ENCODE measurements at regions not wholly inside any gene's neighbourhood (a gene's known extent, or its start where the extent isn't known, plus 50 kb on each side); places are given as distances from the start of the nearest gene placed in this dataset.

DNA sequence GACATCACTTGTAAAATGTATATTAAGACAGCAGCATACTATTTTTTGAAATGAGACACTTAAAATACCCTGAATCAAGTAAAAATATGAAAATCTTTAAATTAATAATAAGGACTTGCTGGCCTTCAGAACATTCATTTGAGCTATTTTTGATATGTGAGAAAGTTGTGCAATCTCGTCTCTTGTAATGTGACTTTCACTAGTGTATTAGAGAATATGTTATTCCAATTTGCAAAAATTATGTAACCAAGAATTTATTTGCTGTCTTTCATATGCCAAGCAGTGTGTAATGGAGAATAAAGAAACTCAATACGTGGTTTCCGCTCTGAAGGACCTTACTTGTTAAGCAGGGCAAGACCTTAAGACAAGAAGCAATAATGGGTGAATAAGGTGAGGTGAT is 375.0 kb upstream of the RUNX1 start:
- Histone ChIP-seq H3K9ac (ENCODE audit: low read length) (no peak overlapping the region), H3K27me3 (ENCODE audit: low read length) (no peaks in the 10 kb centered on the region), H3K27ac (ENCODE audit: low read length) (no peak overlapping the region), H2AFZ (ENCODE audit: low read length) (no peak overlapping the region), H3K4me1 (ENCODE audit: low read length) (no peaks in the 10 kb centered on the region), H3K79me2 (ENCODE audit: low read length) (no peaks in the 10 kb centered on the region), H3K9me3 (ENCODE audit: low read length) (no peaks in the 10 kb centered on the region), H3K4me3 (ENCODE audit: low read length) (no peak overlapping the region), H3K36me3 (ENCODE audit: insufficient read depth, low read length) (no peaks in the 10 kb centered on the region), H3K4me2 (ENCODE audit: low read depth, low read length, poor library complexity, severe bottlenecking) (no peak overlapping the region), H3K9me2 (replicated peaks; ENCODE audit: insufficient read depth, low read length) (no peaks in the 10 kb centered on the region), H4K20me1 (ENCODE audit: insufficient read depth, low read depth, low read length) (no peaks in the 10 kb centered on the region)
- DNase-seq, result no peak

DNA sequence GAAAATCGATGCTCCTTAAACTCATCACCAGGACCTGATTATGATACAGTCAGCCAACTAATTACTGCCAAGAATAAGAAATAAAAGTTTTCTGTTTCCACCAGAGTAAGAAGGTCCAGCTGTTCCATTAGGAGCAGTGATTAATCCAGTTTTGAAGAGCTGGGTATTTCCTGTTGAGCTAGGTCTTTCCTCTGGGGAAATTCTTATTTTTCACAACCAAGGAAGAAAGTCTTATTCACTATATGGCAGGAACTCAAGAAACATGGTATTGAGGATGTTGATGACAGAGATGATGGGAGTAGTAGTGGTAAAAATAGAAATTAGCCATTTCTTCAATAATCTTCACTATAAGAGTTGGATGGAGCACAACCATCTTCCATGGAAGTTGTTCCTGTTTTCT is 374.6 kb upstream of the RUNX1 start:
- no peaks in the 10 kb centered on the region for H3K4me1 ChIP-seq (ENCODE audit: low read length)
- H3K27ac ChIP-seq (ENCODE audit: low read length), result no peak overlapping the region

DNA sequence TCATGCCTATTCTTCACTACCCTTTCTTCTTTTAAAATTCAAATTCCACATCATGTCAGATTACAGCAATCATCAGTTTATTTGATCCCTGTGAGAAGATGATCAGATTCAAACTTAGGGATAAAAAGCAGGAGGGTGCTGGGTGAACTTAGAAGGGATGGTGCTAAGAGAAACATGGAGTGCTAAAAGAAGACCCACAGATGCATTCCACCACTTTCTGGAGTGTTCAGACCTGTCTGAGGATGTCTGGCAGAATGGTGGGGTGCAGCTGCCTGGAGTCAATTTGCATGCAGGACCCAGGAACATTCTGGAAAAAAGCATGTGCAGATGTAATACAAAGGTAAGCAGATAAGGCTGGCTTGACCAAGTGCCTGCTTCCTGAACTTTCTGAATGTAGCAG is 372.9 kb upstream of the RUNX1 start:
- Histone ChIP-seq H3K79me2 (ENCODE audit: low read length) (no peaks in the 10 kb centered on the region), H3K27ac (ENCODE audit: low read length) (no peak overlapping the region), H4K20me1 (ENCODE audit: insufficient read depth, low read depth, low read length) (no peaks in the 10 kb centered on the region), H3K27me3 (ENCODE audit: low read length) (no peaks in the 10 kb centered on the region), H3K9me2 (replicated peaks; ENCODE audit: insufficient read depth, low read length) (no peaks in the 10 kb centered on the region), H3K4me1 (ENCODE audit: low read length) (no peaks in the 10 kb centered on the region), H3K4me3 (ENCODE audit: low read length) (no peak overlapping the region), H3K9ac (ENCODE audit: low read length) (no peak overlapping the region), H3K4me2 (ENCODE audit: low read depth, low read length, poor library complexity, severe bottlenecking) (no peak overlapping the region), H3K36me3 (ENCODE audit: insufficient read depth, low read length) (no peaks in the 10 kb centered on the region), H3K9me3 (ENCODE audit: low read length) (no peaks in the 10 kb centered on the region), H2AFZ (ENCODE audit: low read length) (no peak overlapping the region)
- DNase-seq, result no peak

More for the DNA sequence above, 374.6 kb upstream of the RUNX1 start:
- Histone ChIP-seq H3K4me2 (ENCODE audit: low read depth, low read length, poor library complexity, severe bottlenecking) (no peak overlapping the region), H3K9me2 (replicated peaks; ENCODE audit: insufficient read depth, low read length) (no peaks in the 10 kb centered on the region), H3K79me2 (ENCODE audit: low read length) (no peaks in the 10 kb centered on the region), H3K27me3 (ENCODE audit: low read length) (no peaks in the 10 kb centered on the region), H2AFZ (ENCODE audit: low read length) (no peak overlapping the region), H3K36me3 (ENCODE audit: insufficient read depth, low read length) (no peaks in the 10 kb centered on the region), H3K9me3 (ENCODE audit: low read length) (no peaks in the 10 kb centered on the region), H3K4me3 (ENCODE audit: low read length) (no peak overlapping the region), H3K9ac (ENCODE audit: low read length) (no peak overlapping the region), H4K20me1 (ENCODE audit: insufficient read depth, low read depth, low read length) (no peaks in the 10 kb centered on the region)
- no peak for DNase-seq

DNA sequence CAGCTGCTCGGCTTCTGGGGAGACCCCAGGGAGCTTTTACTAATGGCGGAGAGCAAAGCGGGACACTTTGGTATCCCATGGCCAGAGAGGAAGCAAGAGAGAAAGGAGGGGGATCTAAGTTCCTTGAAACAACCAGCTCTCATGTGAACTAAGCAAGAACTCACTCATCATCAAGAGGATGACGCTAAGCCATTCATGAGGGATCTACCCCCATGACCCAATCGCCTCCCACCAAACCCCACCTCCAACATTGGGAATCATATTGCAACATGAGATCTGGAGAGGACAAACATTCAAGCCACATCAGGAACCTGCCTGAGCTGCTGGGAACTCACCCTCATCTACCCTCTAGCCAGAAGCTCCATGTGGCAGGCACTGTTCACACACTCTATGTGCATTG is 372.1 kb upstream of the RUNX1 start:
- DNase-seq, result no peak
- no peaks in the 10 kb centered on the region for H3K9me2 ChIP-seq (replicated peaks; ENCODE audit: insufficient read depth, low read length)
- H3K27me3 ChIP-seq (ENCODE audit: low read length), result no peaks in the 10 kb centered on the region
- no peak overlapping the region for H3K4me2 ChIP-seq (ENCODE audit: low read depth, low read length, poor library complexity, severe bottlenecking)
- no peaks in the 10 kb centered on the region for H3K4me1 ChIP-seq (ENCODE audit: low read length)
- no peaks in the 10 kb centered on the region for H3K9me3 ChIP-seq (ENCODE audit: low read length)
- no peak overlapping the region for H3K27ac ChIP-seq (ENCODE audit: low read length)
- no peak overlapping the region for H3K9ac ChIP-seq (ENCODE audit: low read length)
- H4K20me1 ChIP-seq (ENCODE audit: insufficient read depth, low read depth, low read length), result no peaks in the 10 kb centered on the region
- no peaks in the 10 kb centered on the region for H3K79me2 ChIP-seq (ENCODE audit: low read length)
- H2AFZ ChIP-seq (ENCODE audit: low read length), result no peak overlapping the region
- no peak overlapping the region for H3K4me3 ChIP-seq (ENCODE audit: low read length)
- H3K36me3 ChIP-seq (ENCODE audit: insufficient read depth, low read length), result no peaks in the 10 kb centered on the region

DNA sequence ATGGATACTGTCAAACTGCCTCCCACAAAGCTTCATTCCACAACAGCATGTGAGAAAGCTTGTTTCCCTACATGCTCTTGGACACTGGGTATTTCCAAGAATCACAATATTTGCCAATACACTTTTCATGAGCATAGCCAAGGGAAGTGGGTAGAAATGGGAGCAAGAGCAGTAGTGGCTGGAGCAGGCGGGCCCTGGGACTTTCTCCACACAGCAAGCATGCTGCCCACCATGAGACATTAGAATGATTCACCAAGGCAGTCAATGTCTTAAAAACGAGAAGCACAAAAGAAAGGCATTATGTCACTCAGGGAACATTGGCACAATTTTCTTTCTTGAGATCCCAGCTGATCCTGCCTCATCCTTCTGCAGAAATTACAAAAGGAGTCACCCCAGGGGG is 371.6 kb upstream of the RUNX1 start:
- H3K79me2 ChIP-seq (ENCODE audit: low read length), result no peaks in the 10 kb centered on the region
- no peak overlapping the region for H2AFZ ChIP-seq (ENCODE audit: low read length)
- H3K4me3 ChIP-seq (ENCODE audit: low read length), result no peak overlapping the region
- H3K36me3 ChIP-seq (ENCODE audit: insufficient read depth, low read length), result no peaks in the 10 kb centered on the region
- H3K9me3 ChIP-seq (ENCODE audit: low read length), result no peaks in the 10 kb centered on the region
- no peak overlapping the region for H3K4me2 ChIP-seq (ENCODE audit: low read depth, low read length, poor library complexity, severe bottlenecking)
- H4K20me1 ChIP-seq (ENCODE audit: insufficient read depth, low read depth, low read length), result no peaks in the 10 kb centered on the region
- H3K27me3 ChIP-seq (ENCODE audit: low read length), result no peaks in the 10 kb centered on the region
- no peak for DNase-seq
- no peaks in the 10 kb centered on the region for H3K4me1 ChIP-seq (ENCODE audit: low read length)
- H3K27ac ChIP-seq (ENCODE audit: low read length), result no peak overlapping the region
- H3K9me2 ChIP-seq (replicated peaks; ENCODE audit: insufficient read depth, low read length), result no peaks in the 10 kb centered on the region
- H3K9ac ChIP-seq (ENCODE audit: low read length), result no peak overlapping the region

DNA sequence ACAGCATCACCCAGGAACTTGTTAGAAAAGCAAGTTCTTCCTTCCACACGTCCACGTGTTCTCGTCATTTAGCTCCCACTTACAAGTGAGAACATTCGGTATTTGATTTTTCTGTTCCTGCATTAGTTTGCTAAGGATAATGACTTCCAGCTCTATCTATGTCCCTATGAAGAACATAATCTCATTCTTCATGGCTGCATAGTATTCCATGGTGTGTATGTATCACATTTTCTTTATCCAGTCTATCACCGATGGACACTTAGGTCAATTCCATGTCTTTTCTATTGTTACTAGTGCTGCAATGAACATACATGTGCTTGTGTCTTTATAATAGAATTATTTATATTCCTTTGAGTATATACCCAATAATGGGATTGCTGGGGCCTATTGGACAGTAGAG is 368.7 kb upstream of the RUNX1 start:
- no peak overlapping the region for H3K4me2 ChIP-seq (ENCODE audit: low read depth, low read length, poor library complexity, severe bottlenecking)
- H4K20me1 ChIP-seq (ENCODE audit: insufficient read depth, low read depth, low read length), result no peaks in the 10 kb centered on the region
- H3K27ac ChIP-seq (ENCODE audit: low read length), result no peak overlapping the region
- H3K36me3 ChIP-seq (ENCODE audit: insufficient read depth, low read length), result no peaks in the 10 kb centered on the region
- H3K9me3 ChIP-seq (ENCODE audit: low read length), result no peaks in the 10 kb centered on the region
- H3K27me3 ChIP-seq (ENCODE audit: low read length), result no peaks in the 10 kb centered on the region
- no peak for DNase-seq
- H3K9me2 ChIP-seq (replicated peaks; ENCODE audit: insufficient read depth, low read length), result no peaks in the 10 kb centered on the region
- H2AFZ ChIP-seq (ENCODE audit: low read length), result no peak overlapping the region
- no peaks in the 10 kb centered on the region for H3K79me2 ChIP-seq (ENCODE audit: low read length)
- no peak overlapping the region for H3K9ac ChIP-seq (ENCODE audit: low read length)
- no peaks in the 10 kb centered on the region for H3K4me1 ChIP-seq (ENCODE audit: low read length)
- H3K4me3 ChIP-seq (ENCODE audit: low read length), result no peak overlapping the region

DNA sequence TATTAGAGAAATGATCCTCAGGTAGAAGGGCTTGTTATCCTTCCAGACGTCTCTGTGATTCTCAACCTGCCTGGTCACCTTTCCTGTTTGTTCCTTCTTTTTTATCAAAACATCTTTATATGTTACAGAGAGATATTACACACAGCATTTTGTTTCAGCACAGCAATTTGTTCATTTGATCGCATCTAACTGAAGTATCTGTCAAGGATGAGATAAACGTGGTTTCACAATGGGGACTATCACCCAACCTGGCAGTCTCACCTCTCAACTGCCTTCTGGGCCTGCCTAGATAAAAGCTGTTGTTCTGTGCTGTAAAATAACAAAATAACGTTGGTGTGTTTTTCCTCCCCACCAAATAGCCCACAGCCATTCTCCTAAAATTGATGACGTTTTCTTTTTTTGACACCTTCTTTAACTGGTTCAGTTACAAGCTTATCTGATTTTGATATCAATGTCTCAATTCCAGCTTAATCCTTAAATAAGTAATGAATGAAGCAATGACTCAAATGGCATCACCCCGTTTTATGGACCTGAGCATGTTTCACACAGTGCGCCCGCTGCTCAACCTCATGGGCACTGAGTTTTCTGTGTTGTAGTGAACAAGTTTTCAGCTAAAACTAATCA is 367.9 kb upstream of the RUNX1 start:
- H2AFZ ChIP-seq (ENCODE audit: low read length), result no peak overlapping the region
- H3K79me2 ChIP-seq (ENCODE audit: low read length), result no peaks in the 10 kb centered on the region
- no peaks in the 10 kb centered on the region for H3K27me3 ChIP-seq (ENCODE audit: low read length)
- H4K20me1 ChIP-seq (ENCODE audit: insufficient read depth, low read depth, low read length), result no peaks in the 10 kb centered on the region
- H3K4me2 ChIP-seq (ENCODE audit: low read depth, low read length, poor library complexity, severe bottlenecking), result no peak overlapping the region
- H3K9me3 ChIP-seq (ENCODE audit: low read length), result no peaks in the 10 kb centered on the region
- H3K9ac ChIP-seq (ENCODE audit: low read length), result no peak overlapping the region
- H3K4me1 ChIP-seq (ENCODE audit: low read length), result no peaks in the 10 kb centered on the region
- no peaks in the 10 kb centered on the region for H3K9me2 ChIP-seq (replicated peaks; ENCODE audit: insufficient read depth, low read length)
- no peak for DNase-seq
- no peaks in the 10 kb centered on the region for H3K36me3 ChIP-seq (ENCODE audit: insufficient read depth, low read length)
- H3K27ac ChIP-seq (ENCODE audit: low read length), result no peak overlapping the region
- no peak overlapping the region for H3K4me3 ChIP-seq (ENCODE audit: low read length)

DNA sequence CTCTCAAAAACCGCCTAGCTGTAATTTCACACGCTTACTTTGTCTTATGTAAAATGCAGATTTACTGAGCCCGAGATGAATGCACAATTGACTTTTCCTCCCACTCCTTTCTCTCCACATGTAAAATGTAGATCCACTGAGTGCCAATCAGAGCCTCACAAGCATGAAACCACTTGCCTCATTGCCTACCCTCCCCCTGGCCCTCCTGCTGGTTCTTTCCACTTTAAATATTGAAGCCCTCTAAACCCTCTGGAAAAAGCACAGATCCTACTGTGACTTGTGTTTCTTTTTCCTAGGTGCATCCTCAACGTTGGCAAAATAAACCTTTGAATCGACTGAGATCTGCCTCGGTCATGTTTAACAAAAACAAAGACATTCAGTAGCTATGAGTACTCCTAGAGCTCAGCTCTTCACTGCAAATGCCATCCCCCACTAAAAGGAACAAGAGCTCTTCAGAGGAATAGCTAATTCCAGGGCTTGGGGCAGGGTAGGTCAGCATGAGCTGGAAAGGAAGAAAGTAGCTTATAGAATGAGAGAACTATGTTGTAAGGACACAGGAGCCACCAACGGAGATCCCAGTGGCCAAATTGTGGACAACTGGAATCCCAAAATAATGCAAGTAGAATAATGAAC is 365.5 kb upstream of the RUNX1 start:
- Histone ChIP-seq H3K27ac (ENCODE audit: low read length) (no peak overlapping the region), H3K4me3 (ENCODE audit: low read length) (no peak overlapping the region), H2AFZ (ENCODE audit: low read length) (no peak overlapping the region), H3K36me3 (ENCODE audit: insufficient read depth, low read length) (no peaks in the 10 kb centered on the region), H3K9me2 (replicated peaks; ENCODE audit: insufficient read depth, low read length) (no peaks in the 10 kb centered on the region), H3K79me2 (ENCODE audit: low read length) (no peaks in the 10 kb centered on the region), H3K9me3 (ENCODE audit: low read length) (no peaks in the 10 kb centered on the region), H3K4me2 (ENCODE audit: low read depth, low read length, poor library complexity, severe bottlenecking) (no peak overlapping the region), H4K20me1 (ENCODE audit: insufficient read depth, low read depth, low read length) (no peaks in the 10 kb centered on the region), H3K4me1 (ENCODE audit: low read length) (no peaks in the 10 kb centered on the region), H3K9ac (ENCODE audit: low read length) (no peak overlapping the region), H3K27me3 (ENCODE audit: low read length) (no peaks in the 10 kb centered on the region)
- DNase-seq, result no peak
